ENCODE measurements at regions not wholly inside any gene's neighbourhood (a gene's known extent, or its start where the extent isn't known, plus 50 kb on each side); places are given as distances from the start of the nearest gene placed in this dataset.

GRCh38 chrX:8939322-8939721 is 94.6 kb downstream of the FAM9B start:
- TF ChIP-seq, protein P1, sequence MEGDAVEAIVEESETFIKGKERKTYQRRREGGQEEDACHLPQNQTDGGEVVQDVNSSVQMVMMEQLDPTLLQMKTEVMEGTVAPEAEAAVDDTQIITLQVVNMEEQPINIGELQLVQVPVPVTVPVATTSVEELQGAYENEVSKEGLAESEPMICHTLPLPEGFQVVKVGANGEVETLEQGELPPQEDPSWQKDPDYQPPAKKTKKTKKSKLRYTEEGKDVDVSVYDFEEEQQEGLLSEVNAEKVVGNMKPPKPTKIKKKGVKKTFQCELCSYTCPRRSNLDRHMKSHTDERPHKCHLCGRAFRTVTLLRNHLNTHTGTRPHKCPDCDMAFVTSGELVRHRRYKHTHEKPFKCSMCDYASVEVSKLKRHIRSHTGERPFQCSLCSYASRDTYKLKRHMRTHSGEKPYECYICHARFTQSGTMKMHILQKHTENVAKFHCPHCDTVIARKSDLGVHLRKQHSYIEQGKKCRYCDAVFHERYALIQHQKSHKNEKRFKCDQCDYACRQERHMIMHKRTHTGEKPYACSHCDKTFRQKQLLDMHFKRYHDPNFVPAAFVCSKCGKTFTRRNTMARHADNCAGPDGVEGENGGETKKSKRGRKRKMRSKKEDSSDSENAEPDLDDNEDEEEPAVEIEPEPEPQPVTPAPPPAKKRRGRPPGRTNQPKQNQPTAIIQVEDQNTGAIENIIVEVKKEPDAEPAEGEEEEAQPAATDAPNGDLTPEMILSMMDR (IDR thresholded peaks at IDR 0.05) = no peak
- Mint-ChIP-seq H3K9me3 (peaks cover 3% of the 10 kb centered on the region), H3K4me1 (ENCODE audit: low read depth) (no peaks in the 10 kb centered on the region), H3K27me3 (peaks cover 11% of the 10 kb centered on the region), H3K4me3 (no peak overlapping the region), H3K27ac (no peak overlapping the region), H3K36me3 (ENCODE audit: low read depth) (no peaks in the 10 kb centered on the region)
- H3K4me1 ChIP-seq (ENCODE audit: insufficient read depth, low read length) = no peaks in the 10 kb centered on the region
- no peaks in the 10 kb centered on the region for H3K27me3 ChIP-seq (ENCODE audit: control insufficient read depth in 1 of 2, insufficient read depth in 2 of 2, low read length in 2 of 2)
- no peaks in the 10 kb centered on the region for H3K9me3 ChIP-seq (ENCODE audit: control insufficient read depth in 1 of 2, insufficient read depth in 1 of 2, low read length in 2 of 2)
- DNase-seq (no peak), ATAC-seq (ENCODE audit: poor library complexity) (no peak)
- CTCF ChIA-PET = no interaction called here
- intact Hi-C loops (cut with DNase I, micrococcal nuclease) = no loop called here
- POLR2A ChIA-PET = no interaction called here
- no peak overlapping the region for H3K27ac ChIP-seq (ENCODE audit: low read depth in 1 of 2, low read length in 2 of 2)
- no peaks in the 10 kb centered on the region for H3K36me3 ChIP-seq (ENCODE audit: insufficient read depth, low read length)
- H3K4me3 ChIP-seq (ENCODE audit: low read length) = no peak overlapping the region

DNA sequence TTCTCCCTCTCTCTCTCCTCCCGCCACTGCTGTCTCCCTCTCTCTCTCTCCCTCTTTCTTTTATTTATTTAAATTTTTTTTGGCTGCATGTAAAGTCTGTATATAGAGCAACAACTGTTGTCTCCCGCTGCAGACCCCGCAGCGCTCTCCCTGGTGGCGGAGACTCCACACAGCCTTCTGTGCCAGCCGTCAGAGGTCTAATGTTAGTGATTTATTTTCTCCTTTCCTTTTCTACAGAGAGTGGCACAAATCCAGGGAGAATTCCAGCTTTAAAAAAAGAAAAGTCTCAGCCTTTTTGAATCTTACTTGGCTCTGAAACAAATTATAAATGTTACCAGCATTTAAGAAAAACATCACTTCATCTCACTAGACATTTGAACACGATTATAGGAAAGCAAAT is 106.2 kb downstream of the FAM9B start:
- TF ChIP-seq, protein P1 (IDR thresholded peaks at IDR 0.05) = no peak
- POLR2A ChIA-PET = no interaction called here
- Mint-ChIP-seq H3K36me3 (ENCODE audit: low read depth) (no peaks in the 10 kb centered on the region), H3K27ac (no peak overlapping the region), H3K9me3 (no peaks in the 10 kb centered on the region), H3K4me3 (no peak overlapping the region), H3K4me1 (ENCODE audit: low read depth) (no peaks in the 10 kb centered on the region), H3K27me3 (no peaks in the 10 kb centered on the region)
- DNase-seq = no peak
- ATAC-seq (ENCODE audit: poor library complexity) = no peak
- H3K27ac ChIP-seq (ENCODE audit: low read depth in 1 of 2, low read length in 2 of 2) = no peak overlapping the region
- no peaks in the 10 kb centered on the region for H3K27me3 ChIP-seq (ENCODE audit: control insufficient read depth in 1 of 2, insufficient read depth in 2 of 2, low read length in 2 of 2)
- no peaks in the 10 kb centered on the region for H3K36me3 ChIP-seq (ENCODE audit: insufficient read depth, low read length)
- CTCF ChIA-PET = no interaction called here
- H3K4me3 ChIP-seq (ENCODE audit: low read length) = no peak overlapping the region
- no peaks in the 10 kb centered on the region for H3K4me1 ChIP-seq (ENCODE audit: insufficient read depth, low read length)
- H3K9me3 ChIP-seq (ENCODE audit: control insufficient read depth in 1 of 2, insufficient read depth in 1 of 2, low read length in 2 of 2) = no peaks in the 10 kb centered on the region
- intact Hi-C loops (cut with DNase I, micrococcal nuclease) = no loop called here

DNA sequence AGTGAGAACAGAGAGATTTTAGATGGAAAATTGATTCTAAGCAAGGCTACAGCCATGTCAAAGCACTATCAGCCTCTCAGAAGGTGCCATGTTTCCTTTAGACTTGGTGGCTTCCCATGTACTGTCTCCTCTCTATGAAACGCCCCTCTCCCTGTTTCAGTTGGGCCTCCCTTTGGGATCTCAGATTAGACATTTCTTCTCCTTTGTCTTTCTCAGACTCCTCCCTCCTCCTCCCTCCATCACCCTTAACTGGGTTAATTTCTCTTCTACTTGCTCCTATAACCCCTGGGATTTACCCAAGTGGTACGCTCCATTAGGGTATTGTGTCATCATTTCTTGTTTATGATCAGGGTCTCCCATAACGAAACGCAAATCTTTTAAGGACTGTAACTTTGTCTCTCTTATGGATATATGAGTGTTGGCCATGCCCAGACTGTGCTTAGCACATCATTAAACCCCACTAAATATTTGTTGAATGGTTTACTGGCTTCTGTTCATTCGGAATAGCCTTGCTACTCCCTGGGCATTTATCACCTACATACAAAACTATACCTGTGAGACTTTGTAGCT is 106.8 kb downstream of the FAM9B start:
- Histone ChIP-seq H3K9me3 (ENCODE audit: control insufficient read depth in 1 of 2, insufficient read depth in 1 of 2, low read length in 2 of 2) (no peaks in the 10 kb centered on the region), H3K27me3 (ENCODE audit: control insufficient read depth in 1 of 2, insufficient read depth in 2 of 2, low read length in 2 of 2) (no peaks in the 10 kb centered on the region), H3K27ac (ENCODE audit: low read depth in 1 of 2, low read length in 2 of 2) (no peak overlapping the region), H3K4me3 (ENCODE audit: low read length) (no peak overlapping the region), H3K36me3 (ENCODE audit: insufficient read depth, low read length) (no peaks in the 10 kb centered on the region), H3K4me1 (ENCODE audit: insufficient read depth, low read length) (no peaks in the 10 kb centered on the region)
- ChIA-PET CTCF (no interaction called here), POLR2A (no interaction called here)
- Mint-ChIP-seq H3K4me1 (ENCODE audit: low read depth) (no peaks in the 10 kb centered on the region), H3K9me3 (no peaks in the 10 kb centered on the region), H3K27ac (no peak overlapping the region), H3K4me3 (no peak overlapping the region), H3K36me3 (ENCODE audit: low read depth) (no peaks in the 10 kb centered on the region), H3K27me3 (no peaks in the 10 kb centered on the region)
- ATAC-seq (ENCODE audit: poor library complexity) (no peak), DNase-seq (no peak)
- TF ChIP-seq, protein P1 (IDR thresholded peaks at IDR 0.05) = no peak
- intact Hi-C loops (cut with DNase I, micrococcal nuclease) = no loop called here
